HEK293T (cell line): ENCODE measurements at regions not wholly inside any gene's neighbourhood (a gene's known extent, or its start where the extent isn't known, plus 50 kb on each side); places are given as distances from the start of the nearest gene placed in this dataset.

ENCODE experiments used
- BHLHE40 ChIP-seq: fragments of 450-650 bp; IDR thresholded peaks from 2 replicates; pipeline ENCODE4 v1.6.1; 2016; ENCODE audit warnings: mild to moderate bottlenecking, moderate library complexity, borderline replicate concordance
- FOXM1 ChIP-seq: fragments of 450-650 bp; IDR thresholded peaks from 2 replicates; pipeline ENCODE4 v1.6.1; 2017; ENCODE audit warnings: mild to moderate bottlenecking, borderline replicate concordance
- HDGF ChIP-seq: fragments of 450-650 bp; IDR thresholded peaks from 2 replicates; pipeline ENCODE4 v1.6.1; 2017; ENCODE audit warnings: antibody characterized with exemption, borderline replicate concordance
- L3MBTL2 ChIP-seq: fragments of 450-650 bp; conservative IDR thresholded peaks from 2 replicates; pipeline ENCODE4 v1.6.1; 2016; ENCODE audit warnings: mild to moderate bottlenecking
- LEF1 ChIP-seq: fragments of 450-650 bp; IDR thresholded peaks from 2 replicates; pipeline ENCODE4 v1.6.1; 2017; ENCODE audit warnings: mild to moderate bottlenecking, borderline replicate concordance
- NFRKB ChIP-seq: fragments of 450-650 bp; IDR thresholded peaks from 2 replicates; pipeline ENCODE4 v1.6.1; 2016; ENCODE audit warnings: mild to moderate bottlenecking, moderate library complexity
- SP1 ChIP-seq: fragments of 450-650 bp; IDR thresholded peaks from 2 replicates; pipeline ENCODE4 v1.6.1; 2017
- SUZ12 ChIP-seq: fragments of 450-650 bp; IDR thresholded peaks from 2 replicates; pipeline ENCODE4 v1.6.1; 2016; ENCODE audit warnings: mild to moderate bottlenecking

DNA sequence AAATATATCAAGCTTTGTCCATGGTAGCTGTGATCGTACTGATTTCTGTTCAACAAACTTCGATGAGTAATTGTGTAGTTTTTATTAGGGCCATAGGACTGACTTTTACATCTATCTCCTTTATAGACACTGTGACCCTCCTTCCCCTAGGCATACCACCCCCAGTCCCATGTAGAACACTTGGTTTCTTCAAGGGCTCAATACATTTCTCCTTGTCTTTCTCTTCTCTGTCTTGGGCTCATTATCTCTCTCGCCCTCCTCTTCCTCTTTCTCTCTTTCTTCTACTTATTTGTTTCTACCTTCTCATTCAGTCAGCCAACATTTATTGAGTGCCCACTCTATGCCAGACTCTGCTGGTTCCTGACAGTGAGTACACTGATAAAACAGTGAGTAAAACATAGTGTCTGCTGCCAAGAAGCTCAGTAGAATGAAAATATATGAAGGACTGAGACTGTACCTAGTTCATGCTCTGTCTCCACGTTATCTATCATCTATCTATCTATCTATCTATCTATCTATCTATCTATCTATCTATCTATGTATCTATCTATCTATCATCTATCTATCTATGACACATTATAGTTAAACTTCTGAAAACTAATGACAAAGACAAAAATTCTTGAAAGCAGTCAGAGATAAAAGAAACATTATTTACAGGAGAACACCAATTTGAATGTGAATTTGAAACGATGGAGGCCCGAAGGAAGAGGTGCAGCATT, 122.8 kb downstream of the RBMX2 start:
- TF ChIP-seq SP1 (no peak), FOXM1 (no peak), SUZ12 (no peak), HDGF (no peak), L3MBTL2 (no peak), LEF1 (no peak), NFRKB (no peak), BHLHE40 (no peak)
